Mammary epithelial cell (primary cell): ENCODE measurements at regions not wholly inside any gene's neighbourhood (a gene's known extent, or its start where the extent isn't known, plus 50 kb on each side); places are given as distances from the start of the nearest gene placed in this dataset.

ENCODE experiments used
- CTCF ChIP-seq, 2 donors: IDR thresholded peaks in 1 of 2; conservative IDR thresholded peaks in 1 of 2; 2 replicates each; pipeline ENCODE4 v1.5.1; 2011 to 2012; ENCODE audit warnings: inconsistent platforms in 2 of 2, low read length in 2 of 2, mild to moderate bottlenecking in 2 of 2, control low read depth in 1 of 2, low read depth in 1 of 2; ENCODE audit not compliant: insufficient read depth in 1 of 2; ENCODE audit errors: extremely low read depth in 1 of 2
- EZH2 ChIP-seq: IDR thresholded peaks from 2 replicates; pipeline ENCODE4 v1.6.1; 2012; ENCODE audit warnings: low read length, inconsistent platforms, borderline replicate concordance

- TF ChIP-seq CTCF (conservative IDR thresholded peaks at IDR 0.05 in 1 of 2, IDR thresholded peaks at IDR 0.05 in 1 of 2; ENCODE audit: extremely low read depth in 1 of 2, insufficient read depth in 1 of 2, low read depth in 1 of 2, low read length in 2 of 2) (no peak), EZH2 (no peak)
These were observed 1107.5 kb downstream of the TUSC7 start for GRCh38 chr3:117817103-117817502.
